KBM-7 (cell line): ENCODE measurements at regions not wholly inside any gene's neighbourhood (a gene's known extent, or its start where the extent isn't known, plus 50 kb on each side); places are given as distances from the start of the nearest gene placed in this dataset.
"Not testable (repeated sequence)": the region's sequence is repeated elsewhere in the genome, so short reads cannot be mapped to it uniquely, and the experiment has no call there.

ENCODE experiments used
- DNase-seq: peaks from one replicate; pipeline ENCODE4 v3.0.0-alpha.2; 2015
- in situ Hi-C: fragments of 300-500 bp; cut with MboI; formaldehyde crosslinking; loops from 2 replicates; pipeline ENCODE4 v1.14.3; 2020; ENCODE audit warnings: low sequenced_read_pairs, low pct_unique_long_range_greater_than_20kb, mixed read lengths

GRCh38 chrY:18718714-18719113, 54.8 kb downstream of the HSFY2 start:
- DNase-seq, in situ Hi-C loops: not testable (repeated sequence)

DNA sequence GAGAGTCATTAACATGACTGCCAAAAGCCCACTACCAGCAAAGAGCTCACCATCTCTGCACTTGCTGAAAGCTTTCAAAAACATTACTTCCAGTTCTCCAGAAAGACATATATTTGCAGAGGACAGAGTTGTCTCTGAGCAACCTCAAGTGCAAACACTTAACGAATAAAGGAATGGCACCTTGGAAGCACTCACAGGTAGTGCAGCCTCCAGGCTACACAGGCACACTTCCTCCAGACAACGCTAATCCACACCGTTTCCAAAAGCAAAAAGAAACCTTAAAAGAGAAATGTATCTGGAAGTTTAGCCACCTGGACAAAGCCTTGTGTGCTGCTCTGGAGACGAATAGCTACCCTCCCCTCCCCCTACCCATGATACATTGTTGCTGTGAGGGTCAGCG, 53.1 kb downstream of the HSFY2 start:
- in situ Hi-C loops, DNase-seq: not testable (repeated sequence)
